ENCODE measurements at regions not wholly inside any gene's neighbourhood (a gene's known extent, or its start where the extent isn't known, plus 50 kb on each side); places are given as distances from the start of the nearest gene placed in this dataset.

- Histone ChIP-seq H2BK20ac (ENCODE audit: low read depth, low read length, poor library complexity, severe bottlenecking) (no peak overlapping the region), H3K23me2 (ENCODE audit: insufficient read length, low read depth, low read length, poor library complexity, severe bottlenecking) (no peaks in the 10 kb centered on the region), H3K18ac (ENCODE audit: insufficient read length, low read depth, low read length) (no peak overlapping the region), H2AK5ac (ENCODE audit: insufficient read length, low read length) (no peak overlapping the region), H2BK120ac (ENCODE audit: low read depth, low read length, poor library complexity, severe bottlenecking) (no peak overlapping the region), H2BK12ac (ENCODE audit: insufficient read length, low read depth, low read length) (no peak overlapping the region), H3K23ac (ENCODE audit: insufficient read length, low read depth, low read length) (no peak overlapping the region), H2BK15ac (ENCODE audit: low read depth, low read length) (no peak overlapping the region), H2AFZ (ENCODE audit: low read length) (no peak overlapping the region), H3K56ac (ENCODE audit: insufficient read length, low read depth, low read length) (no peak overlapping the region), H2BK5ac (ENCODE audit: insufficient read length, low read length) (no peak overlapping the region), H3K27me3 (ENCODE audit: insufficient read depth, low read length) (no peaks in the 10 kb centered on the region), H3K9ac (ENCODE audit: extremely low read depth, insufficient read length, low read length) (no peak overlapping the region), H3K9me3 (ENCODE audit: control insufficient read depth, low read depth, low read length) (no peaks in the 10 kb centered on the region), H4K5ac (ENCODE audit: insufficient read length, low read depth, low read length) (no peak overlapping the region), H4K8ac (replicated peaks; ENCODE audit: insufficient read length, low read depth, low read length) (no peak overlapping the region), H4K20me1 (ENCODE audit: control insufficient read depth, insufficient read depth, insufficient read length) (no peaks in the 10 kb centered on the region), H3K14ac (ENCODE audit: insufficient read depth, low read length) (no peak overlapping the region), H3K4ac (ENCODE audit: low read depth, low read length) (no peak overlapping the region), H3K4me2 (ENCODE audit: insufficient read depth, insufficient read length, low read length) (no peak overlapping the region), H3K79me2 (ENCODE audit: insufficient read depth, low read length) (no peaks in the 10 kb centered on the region), H3T11ph (ENCODE audit: low read length) (no peak overlapping the region), H3K27ac (ENCODE audit: insufficient read length, low read depth, low read length) (no peak overlapping the region), H3K79me1 (ENCODE audit: insufficient read depth, low read depth, low read length, poor library complexity, severe bottlenecking) (no peaks in the 10 kb centered on the region), H3K4me1 (ENCODE audit: insufficient read depth, low read length) (no peaks in the 10 kb centered on the region), H4K91ac (ENCODE audit: insufficient read length, low read depth, low read length) (no peak overlapping the region)
- TF ChIP-seq CTCF (conservative IDR thresholded peaks at IDR 0.05), result no peak
- H3K27me3 Mint-ChIP-seq (ENCODE audit: low read depth), result peaks cover 2% of the 10 kb centered on the region
- H3K27ac Mint-ChIP-seq, result no peak overlapping the region
- no peaks in the 10 kb centered on the region for H3K9me3 Mint-ChIP-seq
- DNase-seq, result no peak
- no CpG with 5 or more reads among the region's 4 CpGs for WGBS (ENCODE audit: extremely low coverage, insufficient read length, low lambda C conversion rate)
- H3K36me3 Mint-ChIP-seq (ENCODE audit: insufficient read depth in 1 of 3, low read depth in 3 of 3), result no peaks in the 10 kb centered on the region; a peak in 1 of 7 replicates
- peaks cover 4 to 5% of the 10 kb centered on the region in 2 experiments; a peak in 2 of 4 replicates for H3K4me1 Mint-ChIP-seq
- H3K4me3 Mint-ChIP-seq, result no peak overlapping the region
These were observed 134.2 kb upstream of the LPP start for GRCh38 chr3:188019727-188020126.

All from H9 (cell line).